ENCODE measurements at regions not wholly inside any gene's neighbourhood (a gene's known extent, or its start where the extent isn't known, plus 50 kb on each side); places are given as distances from the start of the nearest gene placed in this dataset.

DNA sequence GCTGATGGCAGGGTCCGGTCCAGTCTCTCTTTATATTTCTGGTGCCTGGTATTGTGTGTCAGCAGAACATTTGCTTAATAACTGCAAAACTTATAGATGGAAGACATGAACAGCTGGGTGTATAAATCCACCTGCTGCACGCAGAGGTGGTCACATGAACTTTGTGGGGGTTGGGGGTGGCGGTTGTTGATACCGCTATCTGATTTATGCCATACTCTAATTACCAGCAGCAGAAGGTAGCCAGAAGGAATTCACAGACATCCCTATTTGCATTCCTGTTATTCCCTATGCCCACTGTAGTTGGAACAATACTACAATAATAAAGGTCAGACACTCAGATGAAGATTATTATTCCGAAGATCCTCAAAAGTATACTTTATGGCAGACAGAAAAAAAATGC is 121.6 kb upstream of the PUDP start:
- DNase-seq: no peak

DNA sequence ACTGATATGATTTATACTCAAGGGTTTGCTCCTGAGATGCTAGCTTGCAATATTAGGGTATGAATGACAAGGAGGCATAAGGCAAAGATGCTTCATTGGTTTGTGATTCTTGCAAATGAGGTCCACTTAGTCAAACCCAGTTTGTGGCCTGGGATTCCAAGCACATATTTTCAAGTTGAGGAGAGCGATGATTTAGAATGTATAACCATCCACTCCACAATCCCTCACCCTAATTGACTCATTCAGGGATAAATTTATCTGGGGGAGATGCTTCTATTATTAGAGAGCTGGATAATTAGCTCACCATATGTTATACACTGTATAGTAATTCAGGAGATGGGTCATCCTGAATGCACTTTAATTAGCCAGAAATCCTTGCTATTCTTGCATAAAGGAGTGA is 118.3 kb upstream of the PUDP start:
- no peak for DNase-seq

DNA sequence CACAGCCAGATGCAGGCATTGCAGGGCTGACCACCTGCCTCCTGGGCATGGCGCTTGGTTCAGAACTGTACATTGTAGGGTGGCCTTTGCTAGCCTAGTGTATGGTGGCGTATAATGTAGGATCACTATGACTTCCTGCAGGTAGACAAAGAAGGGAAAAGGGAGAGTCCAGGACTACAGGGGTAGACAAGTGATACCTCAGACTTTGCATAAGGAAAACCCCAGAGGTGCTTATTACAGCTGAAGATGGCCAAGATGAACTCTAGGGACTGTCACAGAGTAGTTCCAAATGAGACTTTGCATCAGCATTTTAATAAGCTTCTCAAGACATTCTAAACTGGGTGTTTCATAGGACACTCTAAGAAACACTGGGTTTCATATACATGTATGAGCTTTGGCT is 116.4 kb upstream of the PUDP start:
- DNase-seq: no peak

DNA sequence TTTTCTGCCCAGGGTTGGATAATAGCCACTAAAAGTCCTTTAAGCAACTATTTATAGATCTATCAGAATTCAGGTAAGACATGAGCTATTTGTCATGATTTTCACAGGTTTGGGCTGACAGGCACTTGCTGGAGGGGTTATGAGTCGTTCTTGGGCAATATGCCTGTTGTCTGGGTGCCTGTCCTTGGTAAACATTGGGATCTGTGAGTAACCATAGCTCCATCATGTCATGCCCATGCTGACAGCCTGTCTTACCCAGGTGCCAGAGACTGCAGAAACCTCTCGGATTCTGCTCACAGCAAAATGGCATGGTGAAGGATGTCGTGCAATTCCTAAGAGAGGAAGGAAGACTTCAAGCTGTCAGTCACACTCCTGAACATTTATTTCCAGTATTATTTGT is 116.0 kb upstream of the PUDP start:
- no peak for DNase-seq

DNA sequence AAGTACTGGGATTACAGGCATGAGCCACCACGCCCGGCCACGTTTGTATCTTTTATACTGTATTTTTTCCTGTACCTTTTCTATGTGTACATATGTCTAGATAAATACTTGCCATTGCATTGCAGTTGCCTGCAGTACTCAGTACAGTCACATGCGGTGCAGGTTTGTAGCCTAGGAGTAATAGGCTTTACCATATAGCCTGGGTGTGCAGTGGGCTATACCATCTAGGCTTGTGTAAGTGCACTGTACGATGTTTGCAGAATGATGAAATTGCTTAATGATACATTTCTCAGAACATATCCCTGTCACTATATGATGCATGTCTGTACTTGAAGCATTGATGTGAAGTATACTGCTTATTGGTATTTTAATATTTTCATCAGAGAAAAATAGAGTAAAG is 115.4 kb upstream of the PUDP start:
- DNase-seq: no peak

DNA sequence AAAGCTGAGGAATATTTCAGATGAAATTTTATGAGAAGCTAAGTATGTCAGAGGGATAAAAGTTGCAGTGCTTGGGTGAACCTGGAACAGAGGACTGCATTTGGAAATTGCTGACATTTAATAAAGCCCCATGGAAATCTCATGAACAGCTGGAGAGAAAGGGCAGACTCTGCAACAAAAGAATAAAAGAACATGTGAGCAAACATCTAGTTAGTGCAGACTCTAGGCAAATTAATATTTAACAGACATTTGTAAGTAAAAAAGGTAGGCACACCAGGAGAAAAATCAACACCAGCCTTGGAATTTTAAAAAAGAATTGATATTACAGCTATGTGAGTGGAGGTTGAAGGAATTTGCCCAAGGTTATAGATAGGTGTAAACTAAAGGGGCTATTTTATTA is 114.6 kb upstream of the PUDP start:
- no peak for DNase-seq

DNA sequence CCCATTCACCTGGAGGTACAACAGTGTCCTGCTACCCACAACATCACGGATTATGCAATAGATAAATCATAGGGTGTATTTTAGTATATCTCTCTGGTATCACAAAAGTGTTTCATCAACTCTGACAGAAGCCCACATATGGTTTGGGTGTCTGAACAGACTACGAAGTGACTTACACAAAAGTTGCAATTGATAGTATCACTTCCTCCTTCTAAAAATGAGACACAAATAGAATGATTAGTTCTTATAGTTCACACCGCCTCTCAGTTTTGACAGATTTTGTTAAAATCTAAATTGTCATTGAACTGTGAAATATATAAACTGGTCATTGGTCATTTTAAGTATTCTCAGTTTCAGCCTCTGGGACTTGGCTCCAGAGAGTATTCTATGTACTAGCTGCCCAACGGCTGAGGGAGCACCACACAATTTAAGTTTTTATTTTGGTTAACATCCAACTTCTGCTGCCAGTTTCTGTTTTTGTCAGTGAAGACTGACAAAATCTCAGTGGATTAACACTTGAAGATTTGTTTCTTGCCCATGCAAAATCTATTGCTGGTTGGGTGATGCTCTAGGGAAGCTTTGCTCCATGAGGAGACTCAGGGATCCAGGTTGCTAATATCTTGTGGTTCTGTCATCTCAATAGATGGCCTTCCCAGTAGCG is 113.8 kb upstream of the PUDP start:
- no peak for DNase-seq

DNA sequence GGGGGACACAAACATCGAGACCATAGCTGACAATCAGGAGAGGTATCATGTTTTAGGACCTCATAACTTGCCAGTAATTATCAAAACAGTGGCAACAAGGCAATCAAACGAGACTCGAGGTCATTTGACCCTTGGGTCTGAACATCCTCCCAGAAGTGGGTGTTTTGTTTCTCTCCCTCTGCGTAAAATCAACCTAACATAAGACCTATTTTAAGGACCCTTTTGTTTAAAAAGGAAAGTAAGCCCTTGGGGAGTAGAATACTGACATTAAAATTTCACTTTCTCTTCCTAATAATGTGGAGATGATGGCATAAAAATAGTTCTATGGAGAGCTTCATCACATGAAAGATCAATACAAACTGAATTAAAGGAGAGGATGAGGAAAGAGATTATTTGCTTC is 106.2 kb upstream of the PUDP start:
- no peak for DNase-seq

DNA sequence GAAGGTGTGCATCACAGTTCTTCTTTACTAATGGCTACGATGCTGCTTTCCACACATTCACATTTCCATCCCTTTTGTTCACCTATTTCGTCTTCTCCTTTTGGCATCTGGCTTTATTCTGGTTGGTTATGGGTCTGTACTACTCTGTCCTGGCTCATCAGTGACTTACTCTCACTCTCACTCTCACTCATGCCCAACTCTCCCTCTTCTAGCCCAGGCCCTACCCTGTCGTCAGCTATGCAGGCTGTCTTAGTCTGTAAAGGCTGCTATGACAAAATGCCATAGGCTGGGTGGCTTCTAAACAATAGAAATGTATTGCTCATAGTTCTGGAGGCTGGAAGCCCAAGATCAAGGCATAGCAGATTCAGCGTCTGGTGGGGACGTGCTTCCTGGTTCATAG is 105.6 kb upstream of the PUDP start:
- no peak for DNase-seq

DNA sequence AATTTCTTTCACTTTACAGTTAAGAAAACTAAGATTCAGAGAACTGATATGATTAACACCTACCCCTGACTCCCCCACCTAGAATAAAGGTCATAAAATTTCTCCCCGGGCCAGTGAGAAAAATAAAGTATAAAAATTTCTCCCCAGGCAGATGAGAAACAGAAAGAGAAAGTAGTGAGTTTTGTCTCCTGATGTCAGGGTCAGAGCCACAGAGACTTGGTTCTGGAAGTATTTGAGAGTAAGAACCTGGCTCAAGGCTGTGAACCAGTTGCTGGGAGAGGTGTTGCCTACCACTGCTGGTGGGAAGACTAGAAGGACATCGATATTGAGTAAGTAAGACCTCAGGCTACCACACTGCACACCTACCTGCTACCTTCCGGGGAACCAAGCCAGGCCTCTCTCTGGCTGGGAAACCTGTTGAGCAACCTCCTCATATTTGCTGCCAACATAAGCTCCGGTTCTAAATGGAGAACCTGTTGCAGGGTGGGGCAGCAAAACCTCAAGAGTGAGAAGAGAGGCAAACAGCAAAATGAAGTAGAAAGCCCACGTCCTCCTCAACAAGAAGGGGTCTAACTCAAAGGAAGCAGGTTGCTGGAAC is 104.2 kb upstream of the PUDP start:
- no peak for DNase-seq

DNA sequence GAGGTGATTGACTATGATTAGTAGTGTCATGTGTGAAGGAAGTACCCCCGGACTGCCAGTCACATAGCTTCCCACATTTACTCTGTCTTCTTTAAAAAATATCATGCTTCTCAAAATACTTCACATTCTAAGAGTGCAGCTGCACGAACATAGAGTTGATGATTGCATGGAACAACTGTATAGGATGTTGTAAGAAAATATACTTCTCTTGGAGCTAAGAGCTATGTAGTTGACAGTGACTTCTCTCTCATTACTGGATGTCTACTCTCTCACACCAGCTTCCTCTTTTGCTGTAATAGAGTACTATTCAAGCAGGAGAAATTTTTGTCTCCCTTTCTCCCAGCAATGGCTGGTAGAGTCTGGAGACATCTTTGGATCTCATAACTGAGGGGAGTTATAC is 99.4 kb upstream of the PUDP start:
- no peak for DNase-seq

DNA sequence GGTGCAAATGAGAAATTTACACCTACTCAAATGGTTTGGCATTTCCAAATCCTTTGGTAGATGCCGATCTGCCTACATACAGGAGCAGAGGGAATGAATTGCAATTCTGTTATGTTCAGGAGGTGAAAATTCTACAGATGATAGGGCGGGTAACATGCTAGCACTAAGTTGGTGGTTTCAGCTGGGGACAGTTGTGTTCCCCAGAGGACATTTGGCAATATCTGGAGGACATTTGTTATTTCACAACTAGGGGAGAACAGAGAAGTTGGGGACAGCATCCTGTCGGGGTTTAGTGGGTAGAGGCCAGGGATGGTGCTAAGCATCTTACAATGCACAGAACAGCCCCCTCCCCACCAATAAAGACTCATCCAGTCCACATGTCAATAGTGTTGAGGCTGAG is 96.5 kb upstream of the PUDP start:
- DNase-seq: no peak

DNA sequence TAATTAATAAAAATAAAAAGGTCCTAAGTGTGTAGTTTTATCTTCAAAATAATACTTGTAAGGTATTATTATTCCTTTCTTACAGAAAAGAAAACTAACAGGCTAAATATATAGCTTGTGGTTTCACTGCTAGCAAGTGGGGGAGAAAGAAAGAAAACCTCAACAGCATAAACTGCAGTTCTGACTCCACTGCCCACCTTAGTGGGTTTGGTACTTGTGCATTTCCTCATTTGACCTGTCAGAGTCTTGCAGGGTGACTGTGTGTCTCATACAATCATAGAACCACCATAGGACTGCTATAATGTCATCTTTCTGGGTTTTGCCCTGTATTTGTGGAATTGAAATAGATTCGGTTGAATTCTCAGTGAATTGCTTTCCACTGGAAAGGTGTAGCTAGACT is 94.7 kb upstream of the PUDP start:
- no peak for DNase-seq

DNA sequence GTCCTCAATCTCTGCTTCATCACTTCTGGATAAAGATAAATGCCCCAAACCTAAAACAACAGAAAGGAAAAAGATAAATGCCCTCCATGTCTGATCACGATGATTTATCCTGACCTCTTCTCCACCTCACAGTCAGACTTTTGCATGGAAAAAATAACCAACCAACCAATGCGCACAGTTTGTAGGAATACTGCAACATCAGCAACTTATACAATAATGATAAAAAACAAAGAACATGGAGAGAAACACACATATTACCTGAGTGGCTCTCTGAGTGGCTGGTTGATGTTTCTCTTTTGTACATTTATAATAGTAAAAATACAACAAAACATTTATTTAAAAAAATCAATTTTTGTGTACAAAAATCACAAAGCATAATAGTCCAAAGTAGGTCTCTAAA is 93.0 kb upstream of the PUDP start:
- no peak for DNase-seq

DNA sequence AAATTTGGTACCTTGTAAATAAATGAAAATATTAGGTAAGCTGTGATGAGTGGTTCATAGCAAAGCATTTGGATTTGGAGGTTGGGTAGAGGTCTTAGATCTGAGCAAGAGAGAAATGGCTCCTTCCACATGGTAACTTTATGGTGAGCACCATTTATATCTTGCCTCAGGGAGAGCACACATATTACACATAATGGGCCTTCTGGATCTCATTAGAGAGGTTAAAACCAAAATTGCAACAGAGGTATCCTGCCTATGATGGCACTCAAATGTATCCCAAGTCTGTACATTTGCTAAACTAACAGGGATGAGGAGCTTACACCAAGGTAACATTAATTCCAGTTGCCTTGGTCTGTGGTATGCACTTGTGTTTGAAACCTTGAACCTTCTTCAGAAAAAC is 87.1 kb upstream of the PUDP start:
- no peak for DNase-seq

DNA sequence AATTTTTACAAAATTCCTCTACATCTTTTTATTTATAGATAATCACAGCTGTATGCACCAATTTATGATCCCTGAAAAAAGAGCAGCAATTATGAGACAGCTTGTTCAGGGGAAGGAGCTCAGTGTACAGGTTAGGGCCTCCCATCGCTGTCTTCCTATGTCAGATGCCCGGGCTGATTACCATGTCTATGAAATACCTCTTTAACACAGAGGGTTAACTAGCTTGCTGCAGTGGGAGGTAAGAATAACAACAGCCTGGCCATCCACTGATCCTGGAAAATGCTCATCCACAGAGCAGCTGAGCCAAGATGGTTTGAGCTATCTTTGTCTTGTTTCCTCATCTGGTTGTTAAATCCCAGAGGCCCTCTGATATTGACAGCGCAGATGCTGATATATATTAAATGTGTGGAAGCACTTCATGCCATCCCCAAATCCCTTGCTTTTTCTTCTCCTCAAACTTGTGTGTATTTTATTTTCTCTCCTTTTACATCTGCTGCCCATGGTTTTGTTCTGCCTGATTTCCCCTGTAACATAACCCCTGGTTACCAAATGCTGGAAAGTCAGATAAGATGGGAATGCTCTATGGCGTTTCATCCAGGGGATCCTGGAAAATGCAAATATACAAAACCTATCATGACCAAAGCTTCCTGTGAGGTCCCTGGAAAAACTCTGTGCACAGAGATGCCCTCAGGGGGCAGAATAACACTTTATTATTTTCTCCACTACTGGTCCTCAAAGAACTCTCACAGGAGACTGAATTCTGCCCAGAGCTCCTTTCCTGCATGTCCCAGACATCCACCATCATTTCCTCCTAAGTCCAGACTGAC is 85.8 kb upstream of the PUDP start:
- peak; percentile 11 for DNase-seq

DNA sequence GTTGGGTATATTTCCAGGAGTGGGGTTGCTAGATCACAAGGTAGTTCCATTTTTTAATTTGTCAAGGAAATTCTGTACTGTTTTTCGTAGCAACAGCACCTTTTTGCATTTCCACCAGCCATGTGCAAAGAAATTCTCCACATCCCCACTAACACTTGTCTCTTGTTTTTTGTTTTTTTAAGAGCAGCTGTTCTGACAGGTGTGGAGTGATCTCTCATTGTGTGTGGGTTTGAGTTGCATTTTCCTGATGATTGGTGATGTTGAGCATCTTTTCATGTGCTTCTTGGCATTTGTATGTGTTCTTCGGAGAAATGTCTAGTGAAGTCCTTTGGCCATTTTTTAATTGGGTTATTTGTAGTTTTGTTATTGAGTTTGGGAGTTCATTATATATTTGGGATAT is 80.3 kb upstream of the PUDP start:
- no peak for DNase-seq

DNA sequence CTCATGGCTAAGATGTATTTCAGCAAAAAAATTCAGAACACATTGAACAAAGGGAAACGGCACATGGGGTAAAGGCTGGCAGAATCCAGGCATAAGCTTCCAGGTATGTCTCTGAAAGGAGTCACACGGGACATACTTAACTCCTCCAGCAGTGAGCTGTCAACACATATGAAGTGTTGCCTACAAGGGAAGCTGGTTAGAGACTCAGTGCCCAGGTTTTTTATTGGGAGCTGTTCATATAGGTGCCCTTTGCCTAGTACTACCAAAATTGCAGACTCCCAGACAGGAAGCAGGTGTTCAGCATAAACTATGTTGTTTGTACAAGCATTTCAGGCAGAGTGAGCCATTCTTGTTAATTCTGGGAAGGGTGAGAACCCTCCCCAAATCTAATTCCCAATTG is 77.4 kb upstream of the PUDP start:
- DNase-seq: no peak

DNA sequence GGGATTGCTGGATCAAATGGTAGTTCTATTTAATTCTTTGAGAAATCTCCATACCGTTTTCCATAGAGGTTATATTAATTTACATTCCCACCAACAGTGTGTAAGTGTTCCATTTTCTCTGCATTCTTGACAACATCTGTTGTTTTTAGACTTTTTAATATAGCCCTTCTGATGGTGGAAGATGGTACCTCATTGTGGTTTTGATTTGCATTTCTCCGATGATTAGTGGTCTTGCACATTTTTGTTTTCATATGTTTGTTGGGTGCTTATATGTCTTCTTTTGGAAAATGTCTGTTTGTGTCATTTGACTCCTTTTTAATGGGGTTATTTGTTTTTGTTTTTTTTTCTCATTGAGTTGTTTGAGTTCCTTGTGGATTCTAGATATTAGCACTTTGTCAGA is 75.3 kb upstream of the PUDP start:
- no peak for DNase-seq

DNA sequence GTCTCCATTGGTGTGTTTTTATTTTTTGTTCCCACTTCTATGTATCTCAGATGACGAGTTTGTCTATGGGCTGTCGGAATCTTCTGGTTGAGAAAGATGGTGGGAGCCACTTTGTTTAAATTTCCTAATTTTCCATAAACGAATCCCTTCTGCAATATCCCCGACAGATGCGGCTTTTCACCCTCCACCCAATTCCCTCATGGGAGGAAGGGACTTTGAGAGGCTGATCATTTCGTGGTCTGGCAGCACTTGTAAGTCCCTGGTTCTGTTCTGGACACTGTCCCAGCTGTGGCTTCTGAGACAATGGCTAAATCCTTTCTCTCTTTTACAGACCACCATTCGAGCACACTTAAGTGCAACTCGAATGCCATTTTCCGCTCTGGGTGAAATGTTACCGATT is 72.2 kb upstream of the PUDP start:
- no peak for DNase-seq

DNA sequence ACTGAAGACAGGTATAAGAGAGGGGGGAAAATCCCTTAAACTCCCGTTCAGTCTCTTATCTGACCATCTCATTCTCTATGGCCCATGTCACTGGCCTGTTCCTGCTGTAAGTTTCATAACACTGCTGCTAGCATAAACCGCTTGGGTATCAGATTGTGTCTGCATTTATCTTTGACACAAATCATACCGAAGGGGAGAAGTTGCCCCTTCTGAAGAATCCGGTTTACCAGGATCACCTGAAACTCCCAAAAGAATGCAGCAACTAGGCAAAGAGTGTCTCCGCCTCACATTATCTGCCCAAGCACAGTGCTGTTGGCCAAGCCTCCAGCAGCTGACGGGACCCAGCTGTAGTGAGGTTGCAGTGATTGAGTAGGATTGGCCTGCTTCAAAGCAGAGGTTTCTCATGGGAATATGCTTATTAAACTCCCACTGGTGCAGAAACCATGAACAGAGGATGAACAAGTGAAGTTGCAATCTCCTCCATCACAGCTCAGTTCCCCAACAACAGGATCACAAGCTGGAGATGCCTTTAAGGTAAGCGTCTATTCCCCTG is 71.3 kb upstream of the PUDP start:
- DNase-seq: no peak

DNA sequence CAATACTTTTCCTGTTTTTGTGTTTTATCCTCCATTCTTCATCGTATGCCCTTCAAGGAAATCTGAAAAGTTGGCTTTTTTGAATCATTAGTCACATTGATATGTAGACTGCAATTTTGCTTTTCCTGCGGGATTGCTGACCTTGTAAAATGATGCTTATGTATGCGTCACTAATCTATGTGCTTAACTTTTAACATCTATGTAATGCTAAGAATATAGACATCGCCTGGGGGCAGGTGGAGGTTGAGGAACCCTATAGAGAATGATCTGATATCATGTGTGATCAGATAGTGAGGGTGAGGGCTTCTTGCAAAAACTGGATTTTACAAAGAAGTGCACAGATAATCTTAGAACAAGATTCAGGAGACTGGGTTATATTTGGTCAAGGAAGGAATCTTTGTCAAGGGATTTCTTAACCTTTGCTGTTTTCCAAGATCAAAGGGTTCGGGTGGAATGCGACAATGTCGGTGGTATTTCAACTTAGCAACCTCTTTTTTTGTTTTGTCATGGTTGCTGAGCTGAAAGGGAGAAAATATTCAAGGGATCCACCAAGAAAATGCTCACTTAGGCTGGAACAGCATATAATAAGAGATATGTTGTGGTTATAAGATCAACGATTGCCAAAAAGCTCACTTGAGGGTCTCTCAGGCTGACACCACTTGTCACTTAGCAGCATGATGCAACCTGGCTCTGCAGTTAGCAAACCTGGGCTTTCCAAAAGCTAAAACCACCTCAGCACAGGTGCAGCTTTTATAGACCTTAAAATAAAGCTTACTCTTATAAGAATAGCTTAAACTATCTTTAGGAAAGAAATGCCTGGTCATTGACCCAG is 70.6 kb upstream of the PUDP start:
- DNase-seq: no peak

DNA sequence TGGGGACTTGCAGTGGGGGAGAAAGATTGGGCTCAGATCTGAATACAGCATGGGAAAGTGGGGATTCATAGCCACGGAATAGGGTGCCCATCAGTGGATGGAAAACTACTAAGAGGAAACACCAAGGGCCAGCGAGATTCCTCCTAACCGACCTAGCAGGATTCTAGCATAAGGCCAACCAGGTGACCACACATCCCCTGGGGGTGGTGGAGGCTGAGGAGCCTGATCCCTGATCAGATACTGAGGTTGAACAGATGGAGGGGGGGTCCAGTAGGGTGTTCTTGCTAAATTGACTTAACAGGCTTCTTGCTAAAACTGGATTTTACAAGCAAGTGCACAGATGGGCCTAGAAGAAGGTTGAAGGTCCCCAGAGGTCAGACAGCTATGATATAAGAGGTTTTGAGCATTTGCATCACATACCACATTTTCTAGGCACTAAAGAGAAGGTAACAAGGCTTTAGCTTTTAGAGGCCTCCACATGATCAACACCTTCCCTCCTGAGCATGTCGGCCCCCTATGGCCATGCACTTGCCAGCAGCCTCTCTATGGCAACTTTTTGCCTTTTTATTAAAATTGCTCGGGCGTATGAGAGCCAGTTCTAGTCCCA is 69.1 kb upstream of the PUDP start:
- peak; percentile 49 for DNase-seq

All from NCI-H2171 treated with DMSO at 0.1 percent for 48 hours (cell line).